GM21447 (cell line): ENCODE measurements at regions not wholly inside any gene's neighbourhood (a gene's known extent, or its start where the extent isn't known, plus 50 kb on each side); places are given as distances from the start of the nearest gene placed in this dataset.
A peak's percentile ranks its signal among the peaks of the same experiment; 100 is the strongest.

Experiments used
- ATAC-seq: cut with Tn5 transposase; IDR thresholded peaks from one replicate; pipeline ENCODE4 v1.9.1; 2021; ENCODE audit not compliant: unreplicated experiment

DNA sequence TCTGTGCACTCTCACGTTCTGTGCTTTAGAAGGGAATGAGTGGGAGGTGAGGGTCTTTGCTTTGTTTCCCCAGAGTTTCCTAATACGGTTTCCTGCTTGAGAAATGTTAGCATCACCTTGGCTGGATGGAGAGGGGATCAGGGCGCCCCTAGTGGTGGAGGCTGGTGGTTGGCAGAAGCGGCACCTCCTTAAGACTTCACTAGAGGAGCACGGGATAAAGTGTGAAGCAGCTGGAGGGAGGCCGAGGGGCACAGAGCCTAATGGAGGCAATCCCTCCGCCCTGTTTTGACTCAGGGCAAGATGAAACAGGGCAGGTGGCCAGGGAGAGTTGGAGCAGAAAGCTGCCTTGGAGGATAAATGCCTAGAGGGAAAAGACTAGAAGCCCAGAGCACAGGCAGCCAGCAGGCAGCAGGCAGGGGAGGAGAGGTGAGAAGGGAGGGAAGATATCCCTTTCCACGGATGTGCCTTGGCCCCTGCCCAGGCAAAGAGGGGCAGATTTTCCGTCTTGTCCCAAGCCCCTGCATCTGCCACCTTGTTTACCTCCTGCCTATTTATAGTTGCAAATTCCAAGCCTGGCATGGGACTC lies 56.0 kb upstream of the BTRC start:
- ATAC-seq: peak; percentile 61

- ATAC-seq: no peak
Measured at GRCh38 chr10:101299211-101299610, 54.8 kb upstream of the BTRC start.

GRCh38 chr10:101301111-101301731 lies 52.7 kb upstream of the BTRC start:
- no peak for ATAC-seq

- ATAC-seq: no peak
Measured at GRCh38 chr10:101303087-101303703, 50.8 kb upstream of the BTRC start.
